T-helper 2 cell treated with Interferon-gamma antibody and Interleukin-4, amounts not matched to agents 100 ng/mL and 5 ng/mL, for 36 hours (primary cell): ENCODE measurements at regions not wholly inside any gene's neighbourhood (a gene's known extent, or its start where the extent isn't known, plus 50 kb on each side); places are given as distances from the start of the nearest gene placed in this dataset.
"Not testable (repeated sequence)": the region's sequence is repeated elsewhere in the genome, so short reads cannot be mapped to it uniquely, and the experiment has no call there.

Experiments used
- intact Hi-C: fragments of 100-400 bp; cut with micrococcal nuclease; formaldehyde crosslinking; loops from one replicate; pipeline ENCODE4 v1.15.1; 2023

- intact Hi-C loops: no loop called here
These were observed 255.6 kb upstream of the SLC30A5 start for GRCh38 chr5:68838157-68838718.

- intact Hi-C loops: no loop called here
These were observed 254.7 kb upstream of the SLC30A5 start for GRCh38 chr5:68839019-68839552.

- intact Hi-C loops: no loop called here
These were observed 250.0 kb upstream of the SLC30A5 start for GRCh38 chr5:68843624-68844364.

GRCh38 chr5:68845131-68845530 is 248.7 kb upstream of the SLC30A5 start:
- intact Hi-C loops: no loop called here

- intact Hi-C loops: no loop called here
These were observed 247.0 kb upstream of the SLC30A5 start for GRCh38 chr5:68846828-68847227.

DNA sequence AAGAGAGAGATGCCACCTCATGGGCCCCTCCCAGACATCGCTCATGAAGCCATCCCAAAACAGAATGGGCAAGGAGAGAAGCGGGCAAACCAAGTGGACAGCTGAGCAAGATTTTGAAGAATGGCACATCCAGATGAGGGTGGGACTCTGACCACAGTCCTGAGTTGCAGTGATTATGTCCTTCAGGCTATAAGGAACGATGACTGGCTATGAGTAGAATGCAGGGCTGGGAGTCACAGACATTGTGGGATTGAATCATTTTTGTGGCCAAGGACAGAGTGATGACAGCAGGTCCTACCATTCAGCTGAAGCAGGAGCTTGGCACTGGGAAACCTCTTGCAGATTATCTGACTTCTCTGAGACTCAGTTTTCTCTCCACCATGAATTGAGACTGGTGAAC is 245.7 kb upstream of the SLC30A5 start:
- intact Hi-C loops: no loop called here

GRCh38 chr5:68849103-68849502 is 244.7 kb upstream of the SLC30A5 start:
- intact Hi-C loops: no loop called here

GRCh38 chr5:68849906-68850305 is 243.9 kb upstream of the SLC30A5 start:
- intact Hi-C loops: no loop called here

DNA sequence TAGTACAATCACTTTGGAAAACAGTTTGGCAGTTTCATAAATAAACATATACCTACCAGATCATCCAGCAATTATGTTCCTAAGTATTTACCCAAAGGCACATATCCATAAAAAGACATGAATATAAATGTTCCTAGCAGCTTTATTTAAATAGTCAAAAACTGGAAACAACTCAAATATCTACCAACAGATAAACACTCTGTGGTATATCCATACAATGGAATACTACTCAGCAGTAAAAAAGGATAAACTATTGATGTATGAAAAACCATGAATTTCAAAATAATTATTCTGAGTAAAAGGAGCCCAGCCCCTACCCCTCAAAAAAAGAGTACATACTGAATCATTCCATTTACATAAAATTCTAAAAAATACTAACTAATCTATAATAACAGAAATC is 232.7 kb upstream of the SLC30A5 start:
- intact Hi-C loops: no loop called here

DNA sequence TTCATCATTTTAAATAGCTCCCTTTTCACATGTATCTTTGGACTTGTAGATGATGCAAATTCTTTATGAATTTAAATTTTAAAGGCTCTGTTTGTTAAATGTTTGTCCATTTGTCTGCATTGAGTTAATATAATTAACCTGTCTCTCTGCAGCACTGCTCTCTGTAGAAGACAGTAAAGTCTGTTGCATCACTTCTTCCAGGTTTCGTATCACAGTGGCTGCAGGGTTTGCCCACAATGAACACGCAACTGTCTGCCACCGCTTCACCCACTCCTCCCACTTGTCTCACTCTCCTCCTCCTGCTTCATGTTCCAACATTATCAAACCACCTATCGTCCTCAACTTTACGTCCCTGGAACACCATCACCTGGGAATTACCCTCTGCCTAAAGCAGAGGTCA is 231.3 kb upstream of the SLC30A5 start:
- intact Hi-C loops: no loop called here

DNA sequence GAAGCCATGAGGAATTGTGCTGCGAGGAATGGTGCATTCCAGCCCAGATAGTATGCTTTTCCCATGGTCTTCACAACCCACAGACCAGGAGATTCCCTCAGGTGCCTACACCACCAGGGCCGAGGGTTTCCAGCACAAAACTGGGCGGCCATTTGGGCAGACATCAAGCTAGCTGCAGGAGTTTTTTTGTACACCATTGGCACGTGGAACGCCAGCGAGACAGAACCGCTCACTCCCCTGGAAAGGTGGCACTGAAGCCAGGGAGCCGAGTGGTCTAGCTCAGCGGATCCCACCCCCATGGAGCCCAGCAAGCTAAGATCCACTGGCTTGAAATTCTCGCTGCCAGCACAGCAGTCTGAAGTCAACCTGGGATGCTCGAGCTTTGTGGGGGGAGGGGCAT is 228.6 kb upstream of the SLC30A5 start:
- intact Hi-C loops: not testable (repeated sequence)

DNA sequence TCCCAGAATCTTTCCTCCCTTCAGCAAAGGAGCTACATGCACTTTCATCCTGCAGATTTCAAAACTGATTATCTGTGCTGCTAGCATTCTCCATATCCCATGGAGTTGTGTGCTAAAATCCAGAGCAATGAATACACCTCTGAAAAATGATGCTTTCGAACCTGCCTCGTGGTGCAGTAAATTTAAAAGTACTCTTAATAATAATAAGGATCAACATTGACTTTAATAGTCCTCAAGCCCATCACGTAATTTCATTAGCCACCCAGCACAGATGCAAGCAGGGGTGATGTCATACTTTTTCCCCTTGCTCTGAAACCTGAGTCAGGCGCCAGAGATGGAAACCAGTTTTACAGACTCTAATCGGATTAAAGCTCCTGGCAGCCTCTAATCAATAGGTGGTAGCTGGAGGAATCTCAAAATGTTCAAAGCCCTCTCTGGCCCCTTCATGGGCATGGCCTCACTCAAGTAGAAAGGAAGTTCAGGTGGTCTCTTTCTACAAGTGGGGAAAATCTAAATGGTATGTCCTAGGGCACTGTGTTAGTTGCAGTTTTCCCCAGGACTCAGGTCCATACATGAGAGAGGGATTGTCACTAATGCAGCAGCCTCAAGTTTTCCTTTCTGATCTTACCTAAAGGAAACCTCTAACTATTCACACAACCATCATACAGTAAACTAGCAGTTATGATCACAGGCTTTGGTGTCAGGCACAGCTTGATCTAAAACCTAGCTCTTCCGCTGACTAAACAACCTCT is 221.6 kb upstream of the SLC30A5 start:
- intact Hi-C loops: no loop called here

- intact Hi-C loops: no loop called here
These were observed 220.6 kb upstream of the SLC30A5 start for GRCh38 chr5:68873198-68873597.

GRCh38 chr5:68875351-68875750 is 218.5 kb upstream of the SLC30A5 start:
- intact Hi-C loops: no loop called here

- intact Hi-C loops: loop anchor here (5.0 kb wide), 1 partner anchor 516 kb away; no protein-coding TSS in a partner anchor
These were observed 210.4 kb upstream of the SLC30A5 start for GRCh38 chr5:68883436-68883835.

- intact Hi-C loops: loop anchor here (2.0 to 5.0 kb wide), 2 partner anchors 173 to 517 kb away; no protein-coding TSS in a partner anchor
These were observed 209.6 kb upstream of the SLC30A5 start for GRCh38 chr5:68884144-68884754.

DNA sequence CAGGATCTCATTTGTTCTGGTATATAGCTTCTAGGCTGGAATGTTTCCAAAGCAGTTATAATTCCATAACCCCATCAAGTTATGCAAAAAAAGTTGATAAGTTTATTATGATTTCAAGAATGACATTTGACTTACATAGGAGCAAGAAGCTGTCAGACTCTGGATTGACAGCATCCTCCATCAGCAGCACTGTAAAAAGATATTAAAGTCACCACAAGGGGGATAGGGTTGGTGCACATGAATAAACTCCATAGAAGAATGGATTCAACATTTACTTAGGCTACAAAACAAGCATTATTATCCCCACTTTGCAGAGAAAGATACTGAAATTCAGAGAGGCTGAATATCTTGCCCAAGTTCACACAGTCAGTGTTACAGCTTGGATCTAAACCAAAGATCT is 208.9 kb upstream of the SLC30A5 start:
- intact Hi-C loops: loop anchor here (2.0 to 5.0 kb wide), 2 partner anchors 174 to 518 kb away; no protein-coding TSS in a partner anchor

DNA sequence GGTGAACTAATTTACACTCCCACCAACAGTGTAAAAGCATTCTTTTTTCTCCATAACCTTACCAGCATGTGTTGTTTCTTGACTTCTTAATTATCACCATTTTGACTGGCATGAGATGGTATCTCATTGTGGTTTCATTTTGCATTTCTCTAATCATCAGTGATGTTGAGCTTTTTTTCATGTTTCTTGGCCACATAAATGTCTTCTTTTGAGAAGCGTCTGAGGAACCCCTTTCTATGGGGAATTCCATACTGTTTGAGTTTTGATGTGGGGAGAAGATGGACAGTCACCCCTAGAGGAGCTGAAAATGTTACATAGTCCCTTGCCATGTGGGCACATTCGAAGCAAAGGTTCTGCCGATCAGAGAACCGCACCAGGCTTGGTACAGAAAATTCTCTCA is 207.0 kb upstream of the SLC30A5 start:
- intact Hi-C loops: no loop called here

DNA sequence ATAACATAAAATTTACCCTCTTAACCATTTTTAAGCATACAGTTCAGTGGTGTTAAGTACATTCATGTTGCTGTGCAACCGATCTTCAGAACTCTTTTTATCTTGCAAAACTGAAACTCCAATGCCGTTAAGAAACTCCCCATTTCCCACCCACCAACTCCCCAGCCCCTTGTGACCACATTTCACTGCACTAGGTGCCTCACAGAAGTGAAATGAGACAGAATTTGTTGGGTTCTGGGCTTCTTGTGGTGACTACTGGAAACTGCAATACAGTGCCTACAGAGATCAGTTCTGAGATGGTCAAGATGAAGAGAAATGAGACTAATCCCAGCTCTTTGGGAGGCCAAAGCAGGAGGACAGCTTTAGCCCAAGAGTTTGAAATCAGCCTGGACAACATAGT is 202.1 kb upstream of the SLC30A5 start:
- intact Hi-C loops: loop anchor here (5.0 kb wide), 2 partner anchors 116 to 609 kb away; no protein-coding TSS in a partner anchor

- intact Hi-C loops: loop anchor here (5.0 kb wide), 2 partner anchors 113 to 612 kb away; no protein-coding TSS in a partner anchor
These were observed 199.1 kb upstream of the SLC30A5 start for GRCh38 chr5:68894673-68895072.

DNA sequence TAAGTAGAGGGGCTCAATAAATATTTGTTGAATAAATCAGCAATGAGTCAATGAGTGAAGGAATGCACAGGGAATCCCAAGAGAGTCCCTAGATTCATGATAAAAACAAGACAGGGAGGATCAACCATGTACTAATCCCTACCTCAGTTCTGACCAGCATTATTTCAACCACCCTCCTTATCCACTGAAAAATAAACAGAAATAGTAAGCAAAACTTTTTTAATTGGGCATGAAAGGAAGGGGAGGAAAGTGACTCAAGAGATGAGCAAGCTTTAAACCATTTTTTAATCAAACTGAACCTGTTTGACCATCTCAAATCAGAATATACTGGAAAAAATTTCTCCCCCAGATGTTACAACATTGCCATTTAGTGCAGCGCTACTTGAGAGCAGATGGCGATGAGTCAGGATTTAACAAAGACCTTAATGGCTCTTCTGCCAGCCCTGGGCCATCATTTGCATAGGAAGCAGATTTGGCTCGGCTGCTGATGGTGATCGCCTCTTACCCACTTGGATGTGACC is 194.8 kb upstream of the SLC30A5 start:
- intact Hi-C loops: no loop called here
